GM21723 (cell line): ENCODE measurements at regions not wholly inside any gene's neighbourhood (a gene's known extent, or its start where the extent isn't known, plus 50 kb on each side); places are given as distances from the start of the nearest gene placed in this dataset.
"Not testable (repeated sequence)": the region's sequence is repeated elsewhere in the genome, so short reads cannot be mapped to it uniquely, and the experiment has no call there.

Experiments
- ATAC-seq: cut with Tn5 transposase; IDR thresholded peaks from one replicate; pipeline ENCODE4 v1.9.1; 2021; ENCODE audit warnings: mild to moderate bottlenecking, moderate library complexity; ENCODE audit not compliant: unreplicated experiment

DNA sequence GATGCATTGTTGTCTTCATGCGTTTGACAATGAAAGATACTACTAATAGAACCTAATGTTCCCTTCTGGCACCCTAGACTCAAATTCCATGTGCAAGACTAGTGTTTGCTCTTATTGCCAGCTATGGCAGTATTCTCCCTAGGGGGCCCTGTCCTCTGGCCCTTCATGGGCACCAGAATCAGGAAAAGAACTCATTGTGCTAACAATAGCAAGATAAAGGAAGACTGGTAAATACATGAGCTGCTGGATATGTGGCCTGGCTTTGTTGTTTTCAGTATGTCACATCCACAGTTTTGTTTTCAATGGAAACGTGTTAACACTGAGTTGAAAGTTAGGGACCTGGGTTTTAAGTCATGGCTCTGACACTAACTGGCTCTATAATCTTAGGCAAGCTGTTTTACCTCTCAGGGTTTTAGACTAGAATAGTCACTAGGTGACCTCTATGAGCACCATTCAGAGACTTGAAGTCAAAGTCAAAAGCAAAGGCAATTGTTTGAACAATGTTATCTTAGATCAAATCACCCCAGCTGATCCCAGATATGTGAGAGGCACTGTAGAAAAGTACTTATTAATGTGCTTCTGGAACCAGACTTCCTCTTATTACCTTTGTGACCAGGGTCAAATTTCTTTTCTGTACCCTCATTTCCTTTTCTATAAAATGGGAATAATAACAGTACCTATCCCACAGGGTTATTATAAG is 253.7 kb upstream of the DIAPH2 start:
- no peak for ATAC-seq

DNA sequence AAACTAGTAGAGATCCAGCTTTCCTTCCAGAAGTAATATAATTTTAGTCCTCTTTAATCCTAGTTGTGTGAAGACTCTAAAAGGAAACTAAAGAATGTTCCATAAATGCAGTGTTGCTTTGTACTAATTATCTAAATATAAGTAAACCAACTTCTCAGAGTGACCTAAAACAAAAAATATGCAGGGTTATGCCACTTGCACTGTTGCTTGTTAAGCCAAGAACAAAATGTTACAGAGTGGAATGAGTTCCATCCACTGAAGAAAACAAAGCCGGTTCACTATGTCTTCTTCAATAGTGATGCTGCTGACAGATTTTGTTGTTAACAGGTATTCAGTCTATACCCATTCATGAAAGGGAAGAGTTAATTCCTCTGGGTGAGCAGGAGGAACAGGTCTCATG is 252.0 kb upstream of the DIAPH2 start:
- no peak for ATAC-seq

DNA sequence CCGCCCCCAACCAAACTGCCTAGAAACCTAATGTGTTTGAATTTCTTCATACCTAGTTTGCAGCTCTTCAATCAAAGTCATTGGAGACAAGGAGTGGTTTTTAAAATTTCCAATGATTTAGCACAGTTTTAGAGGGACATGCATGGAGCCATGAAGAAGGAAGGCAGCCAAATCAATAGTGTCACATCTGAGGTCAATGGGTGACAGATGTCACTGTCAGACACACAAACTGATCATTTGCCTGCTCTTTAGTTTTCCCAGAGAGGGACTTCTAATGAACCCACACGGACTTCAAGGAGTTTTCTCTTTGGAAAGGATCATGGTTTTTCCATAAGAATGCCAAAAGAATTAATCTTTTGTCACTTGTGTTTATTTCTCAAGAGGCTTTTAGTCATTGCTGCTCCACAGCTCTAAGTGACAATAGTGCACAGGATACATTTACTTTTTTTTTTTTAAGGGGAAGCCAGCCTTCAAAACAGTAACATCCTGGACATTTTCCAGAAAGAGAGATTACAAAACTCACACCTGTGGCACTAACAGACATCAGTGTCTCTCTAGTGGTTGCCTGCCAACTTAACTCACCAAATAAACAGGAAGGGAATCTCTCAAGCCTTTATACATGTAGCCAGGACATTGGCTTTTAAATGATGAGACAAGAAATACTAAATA is 251.1 kb upstream of the DIAPH2 start:
- no peak for ATAC-seq

DNA sequence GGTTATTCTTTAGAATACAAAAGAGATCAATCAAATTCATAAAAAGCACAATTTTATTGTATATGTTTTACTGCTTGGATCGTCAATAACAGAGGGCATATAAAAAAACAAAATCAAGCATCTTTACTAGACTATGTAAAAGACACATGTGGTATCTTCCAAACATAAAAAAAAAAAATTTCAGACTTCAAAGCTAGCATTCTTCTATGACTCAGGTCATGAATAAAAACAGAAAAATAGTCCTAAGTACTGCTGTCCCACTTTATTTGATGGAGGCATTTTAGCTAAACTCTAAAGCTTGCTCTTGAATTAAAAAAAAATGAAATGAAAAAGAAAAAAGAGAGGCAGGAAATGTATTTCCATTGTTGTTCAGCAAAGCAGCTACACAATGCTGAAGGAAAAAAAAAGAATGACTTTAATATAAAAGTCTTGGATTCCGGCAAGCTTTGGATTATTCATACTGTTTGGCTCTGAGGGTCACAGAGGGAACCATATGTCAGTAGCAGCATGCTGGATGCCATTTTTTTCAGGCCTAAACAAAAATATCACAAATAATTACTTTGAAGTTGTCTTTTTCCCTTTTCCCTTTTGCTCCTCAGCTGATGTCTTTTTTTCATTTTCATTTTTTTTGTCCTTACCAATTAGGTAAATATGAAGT is 249.1 kb upstream of the DIAPH2 start:
- ATAC-seq, result no peak

DNA sequence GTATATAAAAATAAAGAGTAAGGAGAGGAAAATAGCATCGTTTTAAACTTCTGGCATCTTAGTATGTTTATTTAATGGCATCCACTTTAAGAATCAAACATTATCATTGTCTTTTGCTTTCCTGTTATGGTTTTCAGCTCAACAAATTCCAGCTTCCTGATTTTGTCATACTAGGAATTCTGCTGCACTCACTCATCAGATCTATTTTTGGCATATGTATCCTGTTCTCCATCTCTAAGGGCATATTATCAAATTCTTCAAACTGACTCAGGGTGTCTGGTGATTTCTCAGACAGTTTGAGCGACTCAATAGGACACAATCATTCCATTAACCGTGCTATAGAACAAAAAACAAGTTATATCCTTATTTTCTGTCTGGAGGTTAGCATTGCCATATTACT is 248.5 kb upstream of the DIAPH2 start:
- ATAC-seq, result no peak

DNA sequence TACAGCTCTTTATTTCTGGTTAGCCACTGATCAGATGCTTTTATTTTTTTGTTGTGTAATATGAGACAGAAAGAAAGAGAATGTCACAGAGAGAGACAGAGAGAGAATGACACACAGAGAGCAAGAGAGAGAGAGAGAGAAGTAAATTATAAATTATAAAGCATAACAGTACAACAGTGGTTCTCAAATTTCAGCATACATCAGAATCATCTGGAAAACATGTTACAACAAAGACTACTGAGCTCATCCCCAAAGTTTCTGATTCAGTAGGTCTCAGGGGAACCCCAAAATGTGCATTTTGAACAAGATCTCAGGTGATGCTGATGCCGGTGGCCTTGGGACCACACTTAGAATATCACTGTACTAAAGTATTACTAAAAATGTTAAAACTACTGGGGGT is 245.8 kb upstream of the DIAPH2 start:
- ATAC-seq, result no peak

DNA sequence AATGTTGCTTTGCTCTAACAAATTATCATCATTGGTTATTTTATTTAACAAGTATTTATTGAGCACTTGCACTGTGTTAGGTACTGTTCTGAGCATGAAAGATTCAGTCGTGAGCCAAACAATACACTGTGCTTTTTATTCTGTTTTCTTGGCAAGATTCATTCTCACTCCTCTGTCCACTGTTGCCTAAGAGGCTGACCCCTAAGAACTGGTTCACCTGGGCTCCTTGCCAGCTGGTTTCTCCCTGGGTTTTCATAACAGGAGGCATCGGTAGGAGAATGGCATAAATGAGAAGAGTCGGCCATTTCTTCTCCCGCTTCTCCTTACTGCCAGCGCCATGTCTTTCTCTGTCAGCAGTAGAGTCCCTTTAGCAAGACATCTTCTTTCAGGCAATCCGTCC is 243.7 kb upstream of the DIAPH2 start:
- no peak for ATAC-seq

DNA sequence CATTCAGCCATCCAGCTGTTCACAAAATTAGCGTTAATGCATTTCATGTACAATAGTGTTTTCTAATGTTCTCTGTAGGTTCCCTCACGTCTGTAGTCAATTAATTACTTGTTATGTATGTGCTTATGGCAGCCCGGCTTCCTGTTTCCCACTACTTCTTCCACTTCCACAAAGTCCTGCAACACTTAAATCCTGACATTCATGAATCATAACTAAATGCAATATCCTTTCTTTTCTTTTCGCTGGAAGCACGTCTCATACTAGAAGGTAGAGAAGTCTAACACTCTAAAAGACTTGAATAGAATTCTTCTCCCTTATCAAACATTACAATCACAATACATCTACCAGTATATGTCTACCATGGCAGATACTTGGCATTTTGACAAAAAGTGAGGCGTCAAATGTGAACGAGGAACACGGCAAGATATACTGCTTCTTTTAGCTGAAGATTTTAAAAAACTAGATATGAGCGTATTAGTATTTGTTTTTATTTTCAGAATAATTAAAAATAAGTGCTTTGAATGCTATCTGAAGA is 239.0 kb upstream of the DIAPH2 start:
- no peak for ATAC-seq

DNA sequence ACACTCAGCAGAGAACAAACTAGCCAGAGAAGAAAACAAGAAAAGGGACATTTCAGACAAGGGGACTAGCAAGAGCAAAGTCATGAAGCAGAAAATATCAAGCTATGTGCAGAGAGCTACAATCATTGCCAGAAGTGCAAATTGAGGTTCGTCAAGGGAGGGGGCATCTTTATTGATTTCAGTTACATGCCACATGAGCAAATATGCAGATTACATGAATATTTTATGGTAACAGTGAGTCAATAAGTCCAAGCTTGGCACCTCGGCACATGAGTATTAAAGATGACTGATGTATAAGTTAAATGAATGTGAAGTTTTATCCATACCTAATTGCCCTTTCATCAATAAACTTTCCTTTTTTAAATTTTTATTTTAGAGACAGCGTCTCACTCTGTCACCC is 238.1 kb upstream of the DIAPH2 start:
- ATAC-seq, result no peak

DNA sequence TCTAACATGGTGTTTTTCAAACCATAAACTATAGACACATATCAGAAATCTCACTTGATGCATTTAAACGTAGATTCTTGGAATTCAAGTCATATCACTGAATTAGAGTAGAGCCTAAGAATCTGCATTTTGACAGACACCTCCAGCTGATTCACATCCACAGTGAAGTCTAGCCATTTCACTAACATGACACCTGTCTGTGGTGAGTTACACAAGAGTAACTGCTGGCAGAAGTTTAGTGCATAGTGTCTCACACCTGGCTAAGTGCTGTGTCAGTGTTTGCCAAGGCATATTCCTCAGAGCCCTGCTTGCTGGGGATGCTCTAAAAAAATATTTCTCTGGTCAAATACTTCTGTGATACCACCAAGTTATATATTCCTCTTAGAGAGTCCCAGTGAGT is 237.5 kb upstream of the DIAPH2 start:
- ATAC-seq, result no peak

DNA sequence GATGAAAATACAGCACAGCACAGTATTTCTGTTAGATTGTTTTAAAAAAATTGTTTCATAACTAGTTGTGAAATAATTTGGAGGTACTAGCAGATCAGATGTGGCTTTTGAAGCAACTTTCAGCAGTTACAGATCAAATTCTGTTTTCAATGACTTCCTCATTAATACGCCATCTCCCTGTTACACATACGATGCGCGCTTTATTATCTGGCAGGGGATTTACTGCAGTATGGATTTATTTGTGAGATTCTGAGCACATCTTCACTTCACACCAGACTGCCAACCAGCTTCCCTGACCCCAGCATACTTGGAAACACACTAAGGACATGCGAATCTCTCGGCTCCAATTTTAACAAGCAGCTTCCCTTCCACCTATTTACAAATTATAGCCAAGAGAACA is 235.5 kb upstream of the DIAPH2 start:
- no peak for ATAC-seq

DNA sequence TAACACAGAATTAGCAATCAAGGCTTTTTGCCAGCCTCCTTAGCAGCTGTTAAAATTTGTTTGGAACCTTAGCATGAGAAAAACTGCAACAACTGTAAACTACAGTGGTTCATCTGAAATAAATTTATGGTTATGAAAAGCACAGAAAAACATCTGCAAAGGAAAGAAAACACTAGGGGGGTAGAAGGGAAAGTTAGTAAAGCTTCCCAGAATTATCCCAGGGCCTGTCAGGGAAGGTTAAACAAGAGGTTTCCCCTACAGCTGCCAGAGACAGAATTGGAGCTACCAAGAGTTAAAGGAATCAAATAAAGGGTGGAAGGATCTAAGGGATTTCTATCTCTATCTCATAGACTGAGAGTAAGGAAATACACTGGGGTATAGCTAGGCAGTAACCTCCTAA is 234.7 kb upstream of the DIAPH2 start:
- no peak for ATAC-seq

DNA sequence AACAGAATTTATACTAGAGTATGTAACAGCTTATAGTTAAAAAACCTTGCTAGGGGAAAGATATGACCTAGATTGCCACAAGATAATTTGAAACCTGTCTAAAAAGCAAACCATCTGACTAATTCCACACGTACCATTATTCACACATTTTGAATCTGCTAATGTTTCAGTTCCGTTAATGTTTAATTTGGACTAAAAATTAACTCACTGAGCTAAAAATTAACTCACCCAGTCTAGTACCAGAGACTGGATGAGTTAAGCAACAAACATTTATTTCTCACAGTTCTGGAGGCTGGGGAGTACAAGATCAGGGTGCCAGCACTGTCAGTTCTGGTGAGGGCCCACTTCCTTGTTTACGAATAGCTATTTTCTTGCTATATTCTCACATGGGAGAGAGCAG is 231.5 kb upstream of the DIAPH2 start:
- peak; percentile 82 for ATAC-seq

DNA sequence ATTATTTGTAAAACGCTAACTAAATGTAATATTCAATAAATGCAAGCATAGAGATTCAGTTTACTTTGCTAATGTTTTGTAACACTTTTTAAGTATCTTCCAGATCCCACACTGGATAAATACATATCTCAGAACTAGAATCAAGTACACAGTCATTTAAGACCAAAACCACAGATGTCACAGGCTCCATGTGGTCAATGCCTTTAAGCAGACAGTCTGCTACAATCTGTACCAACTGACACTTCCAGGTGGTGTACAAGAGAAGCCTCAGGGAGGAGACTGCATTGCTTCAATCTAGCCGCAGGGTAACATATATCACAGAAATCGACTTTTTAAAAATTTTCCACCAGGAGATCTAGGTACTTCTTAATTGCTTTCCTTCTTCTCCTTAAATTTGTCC is 229.6 kb upstream of the DIAPH2 start:
- no peak for ATAC-seq

DNA sequence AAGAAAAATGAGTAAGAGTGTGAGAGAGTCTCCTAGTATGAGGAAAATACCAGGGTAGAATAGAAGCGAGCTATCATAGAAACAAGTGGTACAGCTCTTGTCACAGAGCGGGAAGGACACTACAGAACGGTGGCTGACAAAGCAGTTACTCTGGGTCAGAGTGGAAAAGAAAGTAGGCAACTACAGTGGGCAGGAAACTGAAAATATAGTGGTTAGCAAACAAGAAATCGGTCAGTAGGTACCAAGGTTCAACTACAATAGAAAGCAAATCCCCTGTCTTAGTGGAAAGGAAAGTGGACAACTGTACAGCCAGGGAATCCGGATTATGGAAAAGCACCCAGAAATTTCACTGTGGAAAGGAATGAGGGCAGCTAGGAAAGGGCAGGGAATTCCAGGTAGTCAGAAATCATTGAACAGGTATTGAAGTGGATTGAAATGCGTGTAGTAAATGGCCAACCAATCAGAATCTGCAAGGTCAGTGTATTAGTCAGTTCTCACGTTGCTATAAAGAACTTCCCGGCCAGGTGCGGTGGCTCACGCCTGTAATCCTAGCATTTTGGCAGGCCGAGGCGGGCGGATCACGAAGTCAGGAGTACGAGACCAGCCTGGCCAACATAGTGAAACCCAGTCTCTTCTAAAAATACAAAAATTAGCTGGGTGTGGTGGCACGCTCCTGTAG is 219.6 kb upstream of the DIAPH2 start:
- ATAC-seq, result no peak

DNA sequence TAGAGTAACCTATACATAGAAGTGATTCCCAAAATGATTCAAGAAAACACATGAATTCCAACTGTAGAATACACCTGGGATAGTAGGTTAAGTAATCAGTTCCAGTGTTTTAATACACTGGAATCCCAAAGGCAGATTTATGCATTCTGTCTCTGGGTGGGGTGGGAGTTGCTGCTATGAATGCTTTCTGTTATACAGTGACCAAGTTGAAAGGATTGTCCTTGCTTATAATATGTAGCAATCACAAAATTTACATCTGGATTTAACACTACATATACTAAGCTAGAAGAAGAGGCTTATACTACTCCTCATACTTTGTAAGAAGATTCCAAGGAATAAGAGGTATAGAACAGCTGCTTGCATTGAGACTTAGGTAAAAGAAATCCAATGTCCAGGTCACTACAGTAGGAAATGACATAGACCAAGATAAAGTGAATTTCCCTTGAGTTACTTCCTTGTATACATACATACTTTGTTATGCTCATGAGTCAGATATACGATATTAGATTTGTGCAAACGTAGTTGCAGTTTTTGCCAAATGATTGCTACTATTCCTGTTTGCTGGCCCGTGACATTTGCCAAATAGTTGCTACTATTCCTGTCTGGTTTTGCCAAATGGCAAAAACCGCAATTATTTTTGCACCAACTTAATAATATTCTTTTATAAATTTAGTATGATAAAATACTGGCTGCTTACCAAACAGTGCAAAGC is 210.5 kb upstream of the DIAPH2 start:
- ATAC-seq, result no peak

DNA sequence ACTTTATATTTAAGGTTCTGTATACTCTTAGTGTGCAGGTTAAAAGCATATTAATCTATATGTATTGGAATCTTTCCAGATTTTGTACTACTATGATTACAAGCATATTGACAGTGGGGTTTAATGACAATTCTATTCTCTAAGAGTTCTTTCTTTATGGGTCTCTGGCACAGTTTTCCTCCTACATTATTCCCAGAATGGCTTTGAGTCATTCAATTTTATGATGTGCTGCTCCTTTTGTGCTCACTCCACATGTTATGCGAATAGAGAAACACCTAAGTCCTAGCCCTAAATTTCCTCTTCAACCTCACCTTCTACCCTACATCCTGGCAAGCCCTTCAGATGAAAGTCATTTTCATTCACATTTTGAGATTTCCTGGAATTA is 209.9 kb upstream of the DIAPH2 start:
- ATAC-seq, result no peak

DNA sequence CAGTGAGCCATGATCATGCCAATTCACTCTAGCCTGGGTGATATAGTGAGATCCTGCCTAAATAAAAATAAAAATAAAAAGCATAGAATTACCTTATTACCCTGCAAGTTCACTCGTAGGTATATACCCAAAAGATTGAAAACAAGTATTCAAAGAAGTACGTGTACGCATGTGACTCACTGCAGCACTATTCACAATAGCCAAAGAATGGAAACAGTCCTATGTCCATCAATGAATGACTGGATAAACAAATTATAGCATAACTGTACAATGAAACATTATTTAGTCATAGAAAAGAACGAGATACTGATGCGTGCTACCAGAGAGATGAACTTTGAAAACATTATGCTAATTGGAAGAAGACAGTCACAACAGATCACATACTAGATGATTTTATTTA is 204.6 kb upstream of the DIAPH2 start:
- no peak for ATAC-seq

DNA sequence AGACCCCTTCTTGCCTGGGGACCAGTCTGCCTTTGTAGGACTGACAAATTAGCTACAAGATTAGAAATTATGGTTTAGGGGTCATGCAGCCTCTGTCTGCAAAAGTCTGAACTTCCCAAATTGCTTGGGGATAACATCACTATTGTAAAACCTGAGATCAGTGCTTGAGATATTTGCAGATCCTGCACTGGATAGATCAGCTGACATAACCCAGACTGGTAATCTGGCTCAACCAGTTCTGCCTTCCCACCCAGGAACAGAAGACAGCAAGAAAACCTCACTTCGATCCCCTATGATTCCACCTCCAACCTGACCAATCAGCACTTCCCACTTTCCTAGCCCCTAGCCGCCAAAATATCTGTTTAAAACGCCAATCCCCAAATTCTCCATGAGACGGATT is 202.8 kb upstream of the DIAPH2 start:
- no peak for ATAC-seq

DNA sequence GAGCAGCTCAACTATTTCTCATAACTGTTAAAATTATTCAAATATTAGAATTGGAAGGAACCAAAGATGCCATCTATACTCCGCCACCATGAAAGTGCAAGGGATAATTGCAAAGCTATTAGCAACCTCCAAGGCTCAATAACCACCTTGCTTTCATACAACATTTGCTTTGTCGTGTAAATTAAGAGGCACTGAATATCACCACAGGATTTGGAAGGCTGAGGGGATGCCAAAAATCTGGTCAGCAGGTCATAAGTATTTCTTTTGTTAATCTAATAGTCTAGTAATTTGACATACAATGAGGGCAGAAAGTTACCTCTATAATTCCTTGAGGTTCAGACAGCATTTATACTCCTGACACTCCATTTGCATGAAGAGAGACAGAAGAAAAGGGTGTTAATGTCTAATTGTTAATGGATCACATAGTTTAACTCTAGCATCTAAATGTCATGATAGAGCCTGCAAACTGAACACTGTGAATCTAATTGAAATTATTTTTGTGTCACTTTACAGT is 200.9 kb upstream of the DIAPH2 start:
- no peak for ATAC-seq

DNA sequence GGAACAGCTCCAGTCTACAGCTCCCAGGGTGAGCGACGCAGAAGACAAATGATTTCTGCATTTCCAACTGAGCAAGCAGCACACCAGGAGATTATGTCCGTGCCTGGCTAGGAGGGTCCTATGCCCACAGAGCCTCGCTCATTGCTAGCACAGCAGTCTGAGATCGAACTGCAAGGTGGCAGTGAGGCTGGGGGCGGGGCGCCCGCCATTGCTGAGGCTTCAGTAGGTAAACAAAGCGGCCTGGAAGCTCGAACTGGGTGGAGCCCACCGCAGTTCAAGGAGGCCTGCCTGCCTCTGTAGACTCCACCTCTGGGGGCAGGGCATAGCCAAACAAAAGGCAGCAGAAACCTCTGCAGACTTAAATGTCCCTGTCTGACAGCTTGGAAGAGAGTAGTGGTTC is 198.0 kb upstream of the DIAPH2 start:
- not testable (repeated sequence) for ATAC-seq
